ENCODE measurements at regions not wholly inside any gene's neighbourhood (a gene's known extent, or its start where the extent isn't known, plus 50 kb on each side); places are given as distances from the start of the nearest gene placed in this dataset.

- no peak overlapping the region for H3K4me3 ChIP-seq (ENCODE audit: low read depth, low read length)
- no peak for TF ChIP-seq CTCF (IDR thresholded peaks at IDR 0.05; ENCODE audit: insufficient read depth, low read depth, low read length)
- DNase-seq (ENCODE audit: low read depth): no peak
Observed at GRCh38 chr2:239621611-239622010, 220.8 kb upstream of the HDAC4 start.

DNA sequence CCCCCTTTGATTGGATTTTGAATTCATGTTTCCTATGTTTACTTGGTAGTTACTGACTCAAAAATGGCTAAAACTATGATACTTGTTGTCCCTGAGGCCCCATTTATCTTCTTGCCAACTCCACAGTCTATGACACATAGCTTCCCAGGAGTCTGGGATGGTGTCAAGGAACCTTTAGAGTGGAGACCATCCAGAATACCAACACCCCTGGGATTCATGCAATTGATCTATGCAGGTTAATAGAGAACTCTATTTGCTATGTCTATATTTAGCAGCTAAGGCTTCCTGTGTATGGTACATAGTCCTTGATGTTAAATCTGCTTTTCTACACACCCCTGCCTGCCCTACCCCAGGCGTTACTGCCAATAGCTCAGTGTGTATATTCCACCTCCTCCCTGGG is 218.5 kb upstream of the HDAC4 start:
- no peak overlapping the region for H3K4me3 ChIP-seq (ENCODE audit: low read depth, low read length)
- DNase-seq (ENCODE audit: low read depth): no peak
- TF ChIP-seq CTCF (IDR thresholded peaks at IDR 0.05; ENCODE audit: insufficient read depth, low read depth, low read length): no peak

- TF ChIP-seq CTCF (IDR thresholded peaks at IDR 0.05; ENCODE audit: insufficient read depth, low read depth, low read length): no peak
Observed at GRCh38 chr2:239616729-239617128, 215.9 kb upstream of the HDAC4 start.

DNA sequence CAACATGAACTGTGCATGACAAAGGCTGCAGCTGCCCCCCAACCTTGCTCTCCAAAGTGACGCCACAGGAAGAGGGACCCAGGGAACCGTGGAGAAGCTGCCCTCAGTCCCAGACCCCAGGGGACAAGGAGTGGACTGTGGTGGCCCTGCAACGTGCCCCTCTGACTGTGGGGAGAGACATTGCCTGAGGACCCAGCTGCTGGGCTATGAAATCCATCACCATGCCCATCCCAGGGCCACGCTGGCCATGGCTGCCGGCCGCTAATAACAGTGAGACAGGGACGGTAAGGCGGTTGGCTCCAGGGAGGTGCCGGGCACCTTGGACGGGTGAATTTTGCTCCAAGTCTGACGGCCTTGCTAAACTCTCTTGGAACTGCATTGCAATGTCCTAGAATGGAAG is 211.3 kb upstream of the HDAC4 start:
- TF ChIP-seq CTCF (IDR thresholded peaks at IDR 0.05; ENCODE audit: insufficient read depth, low read depth, low read length): no peak
- no peak overlapping the region for H3K4me3 ChIP-seq (ENCODE audit: low read depth, low read length)
- DNase-seq (ENCODE audit: low read depth): no peak

More at GRCh38 chr2:239616729-239617128, 215.9 kb upstream of the HDAC4 start:
- no peak overlapping the region for H3K4me3 ChIP-seq (ENCODE audit: low read depth, low read length)
- DNase-seq (ENCODE audit: low read depth): no peak

- no peak for DNase-seq (ENCODE audit: low read depth)
- no peak for TF ChIP-seq CTCF (IDR thresholded peaks at IDR 0.05; ENCODE audit: insufficient read depth, low read depth, low read length)
- H3K4me3 ChIP-seq (ENCODE audit: low read depth, low read length): no peak overlapping the region
Observed at GRCh38 chr2:239611222-239611795, 210.5 kb upstream of the HDAC4 start.

DNA sequence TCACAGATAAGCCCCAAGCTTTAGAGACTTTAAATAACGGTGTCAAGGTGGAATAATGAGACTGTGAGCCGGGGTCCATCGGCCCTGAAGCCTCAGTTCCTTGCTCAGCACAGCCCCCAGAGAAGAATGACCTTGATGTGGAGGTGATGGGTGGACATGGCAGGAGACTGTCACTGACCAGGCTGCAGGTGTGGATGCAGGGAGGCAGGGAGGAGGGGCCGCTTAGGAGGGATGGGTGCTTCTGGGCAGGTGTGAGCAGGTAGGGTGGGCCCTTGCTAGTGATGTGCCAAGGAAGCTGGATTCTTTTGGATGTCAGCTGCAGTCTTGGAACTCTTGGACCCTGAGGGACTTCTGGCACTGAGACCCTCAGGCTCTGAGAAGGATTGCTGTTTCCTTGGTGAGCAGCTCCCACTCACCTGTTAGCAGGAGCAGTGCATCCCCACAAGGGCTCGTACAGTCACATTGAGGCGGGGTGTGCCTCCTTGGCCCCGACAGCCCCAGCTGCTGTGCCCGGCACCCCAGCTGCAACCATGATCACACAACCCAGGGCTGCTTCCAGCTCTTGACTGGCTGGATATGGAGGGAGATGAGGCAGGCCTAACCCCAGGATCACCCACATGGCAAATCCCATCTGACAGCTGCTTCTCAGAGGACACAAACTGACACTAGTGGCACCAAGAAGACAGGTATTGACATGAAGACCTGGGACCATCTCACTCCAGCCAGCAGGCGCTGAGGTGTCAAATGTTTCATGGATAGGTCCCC is 209.8 kb upstream of the HDAC4 start:
- TF ChIP-seq CTCF (IDR thresholded peaks at IDR 0.05; ENCODE audit: insufficient read depth, low read depth, low read length): no peak
- no peak overlapping the region for H3K4me3 ChIP-seq (ENCODE audit: low read depth, low read length)
- no peak for DNase-seq (ENCODE audit: low read depth)
